MV-4-11 (cell line): ENCODE measurements at regions not wholly inside any gene's neighbourhood (a gene's known extent, or its start where the extent isn't known, plus 50 kb on each side); places are given as distances from the start of the nearest gene placed in this dataset.

Experiments
- DNase-seq: peaks from one replicate; lab custom pipeline; 2025; lab: John Stamatoyannopoulos, UW

DNA sequence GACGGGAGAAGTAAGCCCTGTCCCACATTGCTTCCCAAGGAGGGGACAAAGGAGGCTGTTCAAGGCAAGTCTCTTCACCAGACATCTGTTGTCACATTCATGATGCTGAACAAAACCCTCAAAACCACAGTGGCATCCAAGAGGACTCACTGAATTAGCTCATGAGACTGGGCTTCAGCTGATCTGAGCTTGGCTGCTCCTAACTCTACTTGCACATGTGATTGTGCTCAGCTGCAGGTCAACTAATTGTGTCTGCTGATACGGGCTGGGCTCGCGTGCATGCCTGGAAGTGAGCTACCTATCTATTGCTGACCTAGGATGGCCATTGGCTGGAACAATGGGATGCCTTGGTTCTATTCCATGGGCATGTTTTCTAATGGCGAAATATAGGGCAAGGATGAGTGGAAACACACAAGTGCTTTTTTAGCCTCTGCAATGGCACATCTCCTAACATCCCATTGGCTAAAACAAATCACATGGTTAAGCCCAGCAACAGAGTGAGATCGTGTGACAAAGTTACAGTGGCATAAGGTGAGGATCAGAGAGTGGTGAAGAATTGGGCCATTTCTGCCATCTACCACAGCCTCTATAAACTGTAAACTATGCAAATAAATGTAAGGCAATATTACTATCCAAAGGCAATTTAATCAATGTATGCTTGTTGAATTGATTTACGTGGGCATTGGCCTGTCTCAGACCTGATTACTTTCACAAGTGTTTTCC lies 52.9 kb upstream of the CAPN13 start:
- peak; percentile 19 for DNase-seq
